ENCODE measurements at regions not wholly inside any gene's neighbourhood (a gene's known extent, or its start where the extent isn't known, plus 50 kb on each side); places are given as distances from the start of the nearest gene placed in this dataset.

DNA sequence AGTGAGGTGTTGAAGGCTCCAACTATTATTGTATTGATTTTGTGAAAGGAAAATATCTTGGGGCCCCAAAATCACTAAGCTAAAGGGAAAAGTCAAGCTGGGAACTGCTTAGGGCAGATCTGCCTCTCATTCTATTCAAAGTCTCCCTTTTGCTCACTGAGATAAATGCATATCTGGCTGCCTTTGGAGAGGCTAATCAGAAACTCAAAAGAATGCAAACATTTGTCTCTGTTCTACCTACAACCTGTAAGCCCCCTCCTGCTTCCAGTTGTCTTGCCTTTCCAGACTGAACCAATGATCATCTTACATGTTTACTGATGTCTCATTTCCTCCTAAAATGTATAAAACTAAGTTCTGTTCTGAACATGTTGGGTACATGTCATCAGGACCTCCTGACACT lies 125.9 kb downstream of the HTR1B start:
- H3K4me3 ChIP-seq (ENCODE audit: control insufficient read depth in 2 of 3, extremely low read depth in 1 of 3, insufficient read depth in 2 of 3, low read depth in 1 of 3, low read length in 3 of 3): no peak overlapping the region
- H3K9ac ChIP-seq (ENCODE audit: control insufficient read depth, extremely low read depth, insufficient read depth, low read length): no peak overlapping the region
- H3K79me2 ChIP-seq (ENCODE audit: control insufficient read depth, insufficient read depth, low read length): no peaks in the 10 kb centered on the region
- FAIRE-seq (no peak), DNase-seq (ENCODE audit: low read depth, low spot score) (no peak)
- no peaks in the 10 kb centered on the region for H4K20me1 ChIP-seq (ENCODE audit: control insufficient read depth, extremely low read depth, insufficient read depth, low read length)
- no peaks in the 10 kb centered on the region for H3K4me1 ChIP-seq (ENCODE audit: control insufficient read depth, extremely low read depth, insufficient read depth, low read length)
- TF ChIP-seq, protein P1, sequence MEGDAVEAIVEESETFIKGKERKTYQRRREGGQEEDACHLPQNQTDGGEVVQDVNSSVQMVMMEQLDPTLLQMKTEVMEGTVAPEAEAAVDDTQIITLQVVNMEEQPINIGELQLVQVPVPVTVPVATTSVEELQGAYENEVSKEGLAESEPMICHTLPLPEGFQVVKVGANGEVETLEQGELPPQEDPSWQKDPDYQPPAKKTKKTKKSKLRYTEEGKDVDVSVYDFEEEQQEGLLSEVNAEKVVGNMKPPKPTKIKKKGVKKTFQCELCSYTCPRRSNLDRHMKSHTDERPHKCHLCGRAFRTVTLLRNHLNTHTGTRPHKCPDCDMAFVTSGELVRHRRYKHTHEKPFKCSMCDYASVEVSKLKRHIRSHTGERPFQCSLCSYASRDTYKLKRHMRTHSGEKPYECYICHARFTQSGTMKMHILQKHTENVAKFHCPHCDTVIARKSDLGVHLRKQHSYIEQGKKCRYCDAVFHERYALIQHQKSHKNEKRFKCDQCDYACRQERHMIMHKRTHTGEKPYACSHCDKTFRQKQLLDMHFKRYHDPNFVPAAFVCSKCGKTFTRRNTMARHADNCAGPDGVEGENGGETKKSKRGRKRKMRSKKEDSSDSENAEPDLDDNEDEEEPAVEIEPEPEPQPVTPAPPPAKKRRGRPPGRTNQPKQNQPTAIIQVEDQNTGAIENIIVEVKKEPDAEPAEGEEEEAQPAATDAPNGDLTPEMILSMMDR (optimal IDR thresholded peaks at IDR 0.05 in 1 of 3, IDR thresholded peaks at IDR 0.05 in 1 of 3, conservative IDR thresholded peaks at IDR 0.05 in 1 of 3; ENCODE audit: extremely low read depth in 1 of 3, insufficient read depth in 2 of 3, low read length in 3 of 3): no peak
- no peak overlapping the region for H3K27ac ChIP-seq (ENCODE audit: control insufficient read depth, insufficient read depth, low read length)
- no peaks in the 10 kb centered on the region for H3K27me3 ChIP-seq (ENCODE audit: control insufficient read depth, extremely low read depth, insufficient read depth, low read length)
- H3K9me1 ChIP-seq (ENCODE audit: control insufficient read depth, extremely low read depth, insufficient read depth, low read length): no peaks in the 10 kb centered on the region
- H3K4me2 ChIP-seq (ENCODE audit: control insufficient read depth, extremely low read depth, insufficient read depth, low read depth, low read length): no peak overlapping the region
- peaks cover 0 to 1% of the 10 kb centered on the region in 2 experiments for H3K36me3 ChIP-seq (ENCODE audit: control insufficient read depth in 2 of 2, extremely low read depth in 1 of 2, insufficient read depth in 2 of 2, low read length in 2 of 2)
- H2AFZ ChIP-seq (ENCODE audit: control insufficient read depth, low read length): no peak overlapping the region
- H3K9me3 ChIP-seq (ENCODE audit: control insufficient read depth, low read depth, low read length): peaks cover 8% of the 10 kb centered on the region
- dilution Hi-C loops (cut with MboI; ENCODE audit: extremely low pct_ligation_motif_present, low sequenced_read_pairs): no loop called here

DNA sequence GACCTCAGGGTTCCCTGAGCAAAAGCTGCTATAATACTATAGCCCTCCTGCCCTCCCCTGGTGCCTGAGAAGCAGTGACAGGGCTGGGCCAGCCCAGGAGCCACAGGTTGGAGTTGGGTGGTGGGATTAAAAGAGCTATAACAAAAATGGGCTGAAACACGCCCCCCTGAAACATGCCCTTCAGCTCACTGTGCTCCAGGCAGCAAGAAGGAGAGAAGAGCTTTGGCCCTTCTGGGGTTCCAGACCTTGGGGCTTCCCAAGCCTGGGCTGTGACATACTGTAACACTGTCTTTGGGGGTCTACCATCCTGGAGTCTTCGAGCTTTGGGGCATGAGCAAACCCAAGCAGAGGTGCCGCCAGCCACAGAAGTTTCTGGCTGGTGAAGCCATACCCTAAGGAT lies 129.2 kb downstream of the HTR1B start:
- Histone ChIP-seq H4K20me1 (ENCODE audit: control insufficient read depth, extremely low read depth, insufficient read depth, low read length) (no peaks in the 10 kb centered on the region), H3K27ac (ENCODE audit: control insufficient read depth, insufficient read depth, low read length) (no peak overlapping the region), H3K4me1 (ENCODE audit: control insufficient read depth, extremely low read depth, insufficient read depth, low read length) (no peaks in the 10 kb centered on the region), H3K27me3 (ENCODE audit: control insufficient read depth, extremely low read depth, insufficient read depth, low read length) (no peaks in the 10 kb centered on the region), H3K36me3 (ENCODE audit: control insufficient read depth in 2 of 2, extremely low read depth in 1 of 2, insufficient read depth in 2 of 2, low read length in 2 of 2) (peaks cover 0 to 1% of the 10 kb centered on the region in 2 experiments), H3K9ac (ENCODE audit: control insufficient read depth, extremely low read depth, insufficient read depth, low read length) (no peak overlapping the region), H3K79me2 (ENCODE audit: control insufficient read depth, insufficient read depth, low read length) (no peaks in the 10 kb centered on the region), H2AFZ (ENCODE audit: control insufficient read depth, low read length) (no peak overlapping the region), H3K4me3 (ENCODE audit: control insufficient read depth in 2 of 3, extremely low read depth in 1 of 3, insufficient read depth in 2 of 3, low read depth in 1 of 3, low read length in 3 of 3) (no peak overlapping the region), H3K9me3 (ENCODE audit: control insufficient read depth, low read depth, low read length) (peaks cover 8% of the 10 kb centered on the region), H3K9me1 (ENCODE audit: control insufficient read depth, extremely low read depth, insufficient read depth, low read length) (no peaks in the 10 kb centered on the region), H3K4me2 (ENCODE audit: control insufficient read depth, extremely low read depth, insufficient read depth, low read depth, low read length) (no peak overlapping the region)
- TF ChIP-seq, protein P1 (optimal IDR thresholded peaks at IDR 0.05 in 1 of 3, IDR thresholded peaks at IDR 0.05 in 1 of 3, conservative IDR thresholded peaks at IDR 0.05 in 1 of 3; ENCODE audit: extremely low read depth in 1 of 3, insufficient read depth in 2 of 3, low read length in 3 of 3): no peak
- DNase-seq (ENCODE audit: low read depth, low spot score) (no peak), FAIRE-seq (no peak)
- dilution Hi-C loops (cut with MboI; ENCODE audit: extremely low pct_ligation_motif_present, low sequenced_read_pairs): no loop called here

Measured in keratinocyte (primary cell).